Liver (tissue), 8 donors: ENCODE measurements at regions not wholly inside any gene's neighbourhood (a gene's known extent, or its start where the extent isn't known, plus 50 kb on each side); places are given as distances from the start of the nearest gene placed in this dataset.

ENCODE experiments used
- DNase-seq: peaks from one replicate; pipeline ENCODE4 v3.0.0-alpha.2; 2017; ENCODE audit warnings: low spot score
- H3K27ac ChIP-seq, 2 donors: one replicate each; pipeline ENCODE4 v1.7.0; 2013; ENCODE audit warnings: inconsistent platforms in 2 of 2, low read length in 2 of 2, control low read depth in 1 of 2, low read depth in 1 of 2, mild to moderate bottlenecking in 1 of 2
- H3K27me3 ChIP-seq, 4 donors: one replicate each; pipeline versions ENCODE4 v1.6.1 to v1.7.0; 2013; ENCODE audit warnings: low read length in 3 of 4, inconsistent platforms in 1 of 4, mild to moderate bottlenecking in 1 of 4, moderate library complexity in 1 of 4; ENCODE audit not compliant: control insufficient read depth in 4 of 4, insufficient read depth in 4 of 4
- H3K36me3 ChIP-seq, 4 donors: one replicate each; pipeline versions ENCODE4 v1.6.1 to v1.7.0; 2013; ENCODE audit warnings: low read length in 3 of 4, mild to moderate bottlenecking in 3 of 4, low read depth in 1 of 4, moderate library complexity in 1 of 4; ENCODE audit not compliant: control insufficient read depth in 4 of 4, insufficient read depth in 3 of 4
- H3K4me1 ChIP-seq, 4 donors: one replicate each; pipeline versions ENCODE4 v1.6.1 to v1.7.0; 2013; ENCODE audit warnings: low read length in 3 of 4, mild to moderate bottlenecking in 3 of 4, moderate library complexity in 1 of 4; ENCODE audit not compliant: control insufficient read depth in 4 of 4, insufficient read depth in 4 of 4
- H3K4me3 ChIP-seq, 3 donors: one replicate each; pipeline versions ENCODE4 v1.6.1 to v1.7.0; 2013; ENCODE audit warnings: low read length in 3 of 3, control low read depth in 1 of 3, low read depth in 1 of 3, mild to moderate bottlenecking in 1 of 3
- H3K9ac ChIP-seq, 2 donors: one replicate each; pipeline ENCODE4 v1.7.0; 2013; ENCODE audit warnings: low read length in 2 of 2, mild to moderate bottlenecking in 2 of 2, moderate library complexity in 2 of 2, control low read depth in 1 of 2, low read depth in 1 of 2
- H3K9me3 ChIP-seq, 4 donors: one replicate each; pipeline versions ENCODE4 v1.6.1 to v1.7.0; 2013; ENCODE audit warnings: low read length in 3 of 4; ENCODE audit not compliant: control insufficient read depth in 4 of 4
- ATF3 ChIP-seq: IDR thresholded peaks from 2 replicates; pipeline ENCODE4 v1.6.1; 2016; ENCODE audit warnings: antibody characterized with exemption
- CTCF ChIP-seq: fragments of 150-350 bp; IDR thresholded peaks from 2 replicates; pipeline ENCODE4 v1.5.1; 2017; ENCODE audit warnings: improper control_type of control experiment, low read depth, low read length; ENCODE audit not compliant: missing input control
- EGR1 ChIP-seq, 2 donors: IDR thresholded peaks; 2 replicates each; pipeline ENCODE4 v1.6.1; 2016 to 2018; ENCODE audit warnings: antibody characterized with exemption in 2 of 2, low read depth in 2 of 2
- FOXA1 ChIP-seq: IDR thresholded peaks from 2 replicates; pipeline ENCODE4 v1.6.1; 2016; ENCODE audit warnings: antibody characterized with exemption
- FOXA2 ChIP-seq: IDR thresholded peaks from 2 replicates; pipeline ENCODE4 v1.6.1; 2016; ENCODE audit warnings: antibody characterized with exemption
- HNF4A ChIP-seq, 2 donors: conservative IDR thresholded peaks; 2 replicates each; pipeline ENCODE4 v1.6.1; 2016; ENCODE audit warnings: antibody characterized with exemption in 2 of 2, mild to moderate bottlenecking in 2 of 2
- HNF4G ChIP-seq: IDR thresholded peaks from 2 replicates; pipeline ENCODE4 v1.6.1; 2016; ENCODE audit warnings: antibody characterized with exemption
- JUND ChIP-seq, 2 donors: IDR thresholded peaks; 2 replicates each; pipeline ENCODE4 v1.6.1; 2016; ENCODE audit warnings: antibody characterized with exemption in 2 of 2
- NR2F2 ChIP-seq: IDR thresholded peaks from 2 replicates; pipeline ENCODE4 v1.6.1; 2016; ENCODE audit warnings: antibody characterized with exemption
- RAD21 ChIP-seq, 2 donors: IDR thresholded peaks; 2 replicates each; pipeline ENCODE4 v1.6.1; 2016; ENCODE audit warnings: antibody characterized with exemption in 2 of 2, mild to moderate bottlenecking in 2 of 2
- RXRA ChIP-seq, 2 donors: IDR thresholded peaks; 2 replicates each; pipeline ENCODE4 v1.6.1; 2017 to 2018; ENCODE audit warnings: antibody characterized with exemption in 2 of 2, mild to moderate bottlenecking in 1 of 2
- SP1 ChIP-seq: IDR thresholded peaks from 2 replicates; pipeline ENCODE4 v1.6.1; 2018; ENCODE audit warnings: antibody characterized with exemption, mild to moderate bottlenecking
- TAF1 ChIP-seq: conservative IDR thresholded peaks from 2 replicates; pipeline ENCODE4 v1.6.1; 2016; ENCODE audit warnings: antibody characterized with exemption, mild to moderate bottlenecking
- YY1 ChIP-seq: IDR thresholded peaks from 2 replicates; pipeline ENCODE4 v1.6.1; 2016; ENCODE audit warnings: antibody characterized with exemption, mild to moderate bottlenecking
- WGBS: extraction: QIAGEN DNeasy Blood & Tissue Kit; methylation state at CpG from one replicate; pipeline ENCODE4 v1.1.7; 2013; 5-methylcytosine and 5-hydroxymethylcytosine counted together
- donor health status: healthy.
- donor health status: healthy.
- donor health status: healthy.
- donor health status: healthy.
- donor health status: healthy.

- Histone ChIP-seq H3K27me3 (no peaks in the 10 kb centered on the region), H3K27ac (no peak overlapping the region), H3K4me3 (no peak overlapping the region), H3K9me3 (peaks cover 0 to 5% (median 2%) of the 10 kb centered on the region in 4 donors), H3K36me3 (no peaks in the 10 kb centered on the region), H3K9ac (no peak overlapping the region), H3K4me1 (no peaks in the 10 kb centered on the region)
- TF ChIP-seq SP1 = no peak
- TF ChIP-seq RAD21 (IDR thresholded peaks at IDR 0.05) = no peak
- no peak for TF ChIP-seq RXRA (IDR thresholded peaks at IDR 0.05)
- TF ChIP-seq CTCF = no peak
- no peak for TF ChIP-seq JUND (IDR thresholded peaks at IDR 0.05)
- TF ChIP-seq FOXA2 = no peak
- TF ChIP-seq ATF3 = no peak
- no peak for TF ChIP-seq NR2F2
- TF ChIP-seq HNF4A (conservative IDR thresholded peaks at IDR 0.05) = no peak
- TF ChIP-seq YY1 = no peak
- 57% methylated on average over 4 of the region's 4 CpGs for WGBS
- no peak for DNase-seq
Measured at GRCh38 chr11:104487046-104487806, 323.3 kb upstream of the PDGFD start.

GRCh38 chr11:104484804-104485554, 321.0 kb upstream of the PDGFD start:
- TF ChIP-seq JUND (IDR thresholded peaks at IDR 0.05) = no peak
- TF ChIP-seq TAF1 = no peak
- no peak for TF ChIP-seq RAD21 (IDR thresholded peaks at IDR 0.05)
- TF ChIP-seq FOXA1 = no peak
- Histone ChIP-seq H3K9me3 (peaks cover 0 to 3% (median 0%) of the 10 kb centered on the region in 4 donors), H3K9ac (no peak overlapping the region), H3K27me3 (no peaks in the 10 kb centered on the region), H3K36me3 (no peaks in the 10 kb centered on the region), H3K4me1 (no peaks in the 10 kb centered on the region), H3K4me3 (no peak overlapping the region), H3K27ac (no peak overlapping the region)
- no peak for DNase-seq
- 49% methylated on average over 4 of the region's 4 CpGs for WGBS

- Histone ChIP-seq H3K27ac (no peak overlapping the region), H3K4me3 (no peak overlapping the region), H3K27me3 (no peaks in the 10 kb centered on the region), H3K9me3 (no peaks in the 10 kb centered on the region), H3K9ac (no peak overlapping the region), H3K4me1 (no peaks in the 10 kb centered on the region), H3K36me3 (no peaks in the 10 kb centered on the region)
- 74% methylated on average over 2 of the region's 2 CpGs for WGBS
- no peak for TF ChIP-seq FOXA2
- TF ChIP-seq EGR1 (IDR thresholded peaks at IDR 0.05; ENCODE audit: low read depth in 2 of 2) = no peak
- TF ChIP-seq HNF4G = no peak
- DNase-seq = no peak
Measured at GRCh38 chr11:104476898-104477297, 313.0 kb upstream of the PDGFD start.
